Fibroblast of lung (primary cell): ENCODE measurements at regions not wholly inside any gene's neighbourhood (a gene's known extent, or its start where the extent isn't known, plus 50 kb on each side); places are given as distances from the start of the nearest gene placed in this dataset.

Experiments used
- EZH2 ChIP-seq: IDR thresholded peaks from 2 replicates; pipeline ENCODE4 v1.5.1; 2012; ENCODE audit warnings: low read length, control low read depth, mild to moderate bottlenecking; ENCODE audit errors: missing control alignments
- TF ChIP-seq, protein P1 (sequence below), 2 donors: IDR thresholded peaks in 1 of 2; conservative IDR thresholded peaks in 1 of 2; 1 replicate in 1 of 2; 2 replicates in 1 of 2; pipeline ENCODE4 v1.5.1; 2011 to 2012; ENCODE audit warnings: low read length in 2 of 2, control low read depth in 1 of 2, inconsistent platforms in 1 of 2, low read depth in 1 of 2, mild to moderate bottlenecking in 1 of 2

DNA sequence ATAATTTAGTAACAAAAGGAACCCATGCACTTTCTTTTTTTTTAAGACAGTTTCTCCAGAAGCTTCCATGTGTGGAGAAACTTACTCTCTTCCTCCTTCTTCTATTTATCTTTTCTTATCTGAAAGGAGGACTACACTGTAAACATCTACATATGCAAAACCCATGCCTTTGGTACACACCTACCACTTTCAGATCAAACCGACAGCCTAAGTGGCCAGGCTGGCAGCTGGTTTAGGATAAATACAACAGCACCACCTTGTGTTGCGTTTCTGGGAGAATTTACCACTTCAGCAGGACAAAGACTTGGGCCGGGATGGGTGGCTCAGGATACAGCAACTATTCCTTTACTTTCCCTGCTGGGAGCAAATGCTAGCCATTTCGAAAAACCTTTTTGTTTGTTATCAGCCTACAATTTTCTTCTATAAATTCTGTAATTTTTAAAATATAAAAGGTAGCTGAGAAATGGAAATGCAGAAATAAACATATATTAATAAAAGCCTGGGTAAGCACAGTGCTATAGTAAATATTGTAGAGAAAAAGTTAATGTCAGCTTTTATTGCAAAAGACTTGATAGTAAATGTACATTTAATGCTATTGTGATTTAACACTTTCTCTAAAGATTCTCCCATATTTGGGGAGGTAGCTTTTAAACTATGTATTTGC is 94.0 kb upstream of the RFC3 start:
- TF ChIP-seq, protein P1, sequence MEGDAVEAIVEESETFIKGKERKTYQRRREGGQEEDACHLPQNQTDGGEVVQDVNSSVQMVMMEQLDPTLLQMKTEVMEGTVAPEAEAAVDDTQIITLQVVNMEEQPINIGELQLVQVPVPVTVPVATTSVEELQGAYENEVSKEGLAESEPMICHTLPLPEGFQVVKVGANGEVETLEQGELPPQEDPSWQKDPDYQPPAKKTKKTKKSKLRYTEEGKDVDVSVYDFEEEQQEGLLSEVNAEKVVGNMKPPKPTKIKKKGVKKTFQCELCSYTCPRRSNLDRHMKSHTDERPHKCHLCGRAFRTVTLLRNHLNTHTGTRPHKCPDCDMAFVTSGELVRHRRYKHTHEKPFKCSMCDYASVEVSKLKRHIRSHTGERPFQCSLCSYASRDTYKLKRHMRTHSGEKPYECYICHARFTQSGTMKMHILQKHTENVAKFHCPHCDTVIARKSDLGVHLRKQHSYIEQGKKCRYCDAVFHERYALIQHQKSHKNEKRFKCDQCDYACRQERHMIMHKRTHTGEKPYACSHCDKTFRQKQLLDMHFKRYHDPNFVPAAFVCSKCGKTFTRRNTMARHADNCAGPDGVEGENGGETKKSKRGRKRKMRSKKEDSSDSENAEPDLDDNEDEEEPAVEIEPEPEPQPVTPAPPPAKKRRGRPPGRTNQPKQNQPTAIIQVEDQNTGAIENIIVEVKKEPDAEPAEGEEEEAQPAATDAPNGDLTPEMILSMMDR (conservative IDR thresholded peaks at IDR 0.05 in 1 of 2, IDR thresholded peaks at IDR 0.05 in 1 of 2; ENCODE audit: low read depth in 1 of 2, low read length in 2 of 2), result peak; percentile 75 to 79
- TF ChIP-seq EZH2, result no peak
